IMR-90 (cell line): ENCODE measurements at regions not wholly inside any gene's neighbourhood (a gene's known extent, or its start where the extent isn't known, plus 50 kb on each side); places are given as distances from the start of the nearest gene placed in this dataset.
"Not testable (repeated sequence)": the region's sequence is repeated elsewhere in the genome, so short reads cannot be mapped to it uniquely, and the experiment has no call there.

ENCODE experiments used
- CTCF ChIP-seq: conservative IDR thresholded peaks from 2 replicates; pipeline ENCODE4 v1.5.1; 2012; ENCODE audit warnings: mild to moderate bottlenecking, low read depth, low read length, improper control_type of control experiment
- MAZ ChIP-seq: IDR thresholded peaks from 2 replicates; pipeline ENCODE4 v1.6.1; 2012; ENCODE audit warnings: low read depth, mild to moderate bottlenecking, low read length, improper control_type of control experiment, moderate library complexity, borderline replicate concordance
- POLR2A ChIP-seq: IDR thresholded peaks from 2 replicates; pipeline ENCODE4 v1.6.1; 2012; ENCODE audit warnings: mild to moderate bottlenecking, low read depth, low read length

- TF ChIP-seq POLR2A, CTCF, MAZ: not testable (repeated sequence)
Observed at GRCh38 chr16:9349373-9349960, 258.0 kb downstream of the HAPSTR1 start.
